ENCODE measurements at regions not wholly inside any gene's neighbourhood (a gene's known extent, or its start where the extent isn't known, plus 50 kb on each side); places are given as distances from the start of the nearest gene placed in this dataset. TPM values are rescaled to one million over a fixed set of nuclear protein-coding genes. Genes with fewer than 3 reads are reported as not detected.
A peak's percentile ranks its signal among the peaks of the same experiment; 100 is the strongest.

DNA sequence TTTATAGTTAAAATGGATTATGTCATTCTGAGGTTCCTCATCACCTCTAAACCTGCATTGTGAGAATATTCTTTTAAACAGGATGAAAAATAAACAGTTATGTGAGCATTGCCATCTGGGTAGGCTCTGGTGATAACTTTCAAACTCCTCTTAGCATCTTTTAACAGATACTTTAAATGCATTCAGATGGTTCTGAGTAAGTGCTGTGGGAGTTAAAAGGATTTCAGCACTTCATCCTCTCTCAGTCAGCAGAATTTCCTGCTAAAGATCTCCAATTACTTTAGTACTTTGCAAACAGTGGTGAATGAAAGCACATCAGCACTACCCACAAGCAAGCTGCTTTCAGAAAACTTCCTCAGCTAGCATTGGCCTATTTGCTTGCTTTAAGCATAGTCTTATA lies 59.3 kb upstream of the TMTC1 start:
- no peak overlapping the region for H3K4me3 ChIP-seq (ENCODE audit: low read depth, low read length)
- DNase-seq (ENCODE audit: low read depth) = peak; percentile 3
- TF ChIP-seq, protein P1, sequence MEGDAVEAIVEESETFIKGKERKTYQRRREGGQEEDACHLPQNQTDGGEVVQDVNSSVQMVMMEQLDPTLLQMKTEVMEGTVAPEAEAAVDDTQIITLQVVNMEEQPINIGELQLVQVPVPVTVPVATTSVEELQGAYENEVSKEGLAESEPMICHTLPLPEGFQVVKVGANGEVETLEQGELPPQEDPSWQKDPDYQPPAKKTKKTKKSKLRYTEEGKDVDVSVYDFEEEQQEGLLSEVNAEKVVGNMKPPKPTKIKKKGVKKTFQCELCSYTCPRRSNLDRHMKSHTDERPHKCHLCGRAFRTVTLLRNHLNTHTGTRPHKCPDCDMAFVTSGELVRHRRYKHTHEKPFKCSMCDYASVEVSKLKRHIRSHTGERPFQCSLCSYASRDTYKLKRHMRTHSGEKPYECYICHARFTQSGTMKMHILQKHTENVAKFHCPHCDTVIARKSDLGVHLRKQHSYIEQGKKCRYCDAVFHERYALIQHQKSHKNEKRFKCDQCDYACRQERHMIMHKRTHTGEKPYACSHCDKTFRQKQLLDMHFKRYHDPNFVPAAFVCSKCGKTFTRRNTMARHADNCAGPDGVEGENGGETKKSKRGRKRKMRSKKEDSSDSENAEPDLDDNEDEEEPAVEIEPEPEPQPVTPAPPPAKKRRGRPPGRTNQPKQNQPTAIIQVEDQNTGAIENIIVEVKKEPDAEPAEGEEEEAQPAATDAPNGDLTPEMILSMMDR (IDR thresholded peaks at IDR 0.05; ENCODE audit: insufficient read depth, low read depth, low read length) = no peak

DNA sequence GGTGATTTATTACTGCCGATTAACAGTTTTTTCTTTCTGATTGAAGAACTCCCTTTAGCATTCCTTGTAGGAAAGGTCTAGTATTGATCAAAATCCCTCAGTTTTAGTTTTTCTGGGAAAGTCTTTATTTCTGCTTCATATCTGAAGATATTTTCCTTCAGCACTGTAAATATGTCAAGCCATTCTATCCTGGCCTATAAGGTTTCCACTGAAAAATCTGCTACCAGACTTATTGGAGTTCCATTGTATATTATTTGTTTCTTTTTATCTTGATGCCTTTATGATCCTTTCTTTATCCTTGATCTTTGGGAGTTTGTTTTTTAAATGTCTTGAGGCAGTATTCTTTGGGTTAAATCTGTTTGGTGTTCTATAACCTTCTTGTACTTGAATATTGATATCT lies 55.0 kb upstream of the TMTC1 start:
- H3K4me3 ChIP-seq (ENCODE audit: low read depth, low read length) = no peak overlapping the region
- DNase-seq (ENCODE audit: low read depth) = no peak
- TF ChIP-seq, protein P1 (IDR thresholded peaks at IDR 0.05; ENCODE audit: insufficient read depth, low read depth, low read length) = no peak

Small RNA genes in the stretch of these regions (small RNA-seq; reads per million reads assigned to genes)
- gene AC023511.2 (not detected), gene RNA5SP356 (not detected)
